ENCODE measurements at regions not wholly inside any gene's neighbourhood (a gene's known extent, or its start where the extent isn't known, plus 50 kb on each side); places are given as distances from the start of the nearest gene placed in this dataset.

- TF ChIP-seq EZH2 (IDR thresholded peaks at IDR 0.05; ENCODE audit: low read depth, unreplicated experiment) (no peak), CTCF (conservative IDR thresholded peaks at IDR 0.05; ENCODE audit: low read depth in 2 of 2) (no peak)
Observed at GRCh38 chr11:96481204-96481603, 91.4 kb downstream of the JRKL start.

All from GM23338 (cell line).